ENCODE measurements at regions not wholly inside any gene's neighbourhood (a gene's known extent, or its start where the extent isn't known, plus 50 kb on each side); places are given as distances from the start of the nearest gene placed in this dataset.

- TF ChIP-seq GATA3 (IDR thresholded peaks at IDR 0.05; ENCODE audit: low read depth, low read length) = no peak
- no peak for TF ChIP-seq GATA2 (IDR thresholded peaks at IDR 0.05; ENCODE audit: low read depth, low read length)
Observed at GRCh38 chr4:129379429-129379828, 283.5 kb downstream of the C4orf33 start.
